ENCODE measurements at regions not wholly inside any gene's neighbourhood (a gene's known extent, or its start where the extent isn't known, plus 50 kb on each side); places are given as distances from the start of the nearest gene placed in this dataset.

- no peak for TF ChIP-seq CTCF (conservative IDR thresholded peaks at IDR 0.05; ENCODE audit: low read length)
- TF ChIP-seq EZH2phosphoT487 (IDR thresholded peaks at IDR 0.05; ENCODE audit: borderline replicate concordance, low read depth, low read length) = no peak
Observed at GRCh38 chr3:162377608-162378007, 881.0 kb downstream of the OTOL1 start.

Measured in OCI-LY7 (cell line).